HG03064 (cell line): ENCODE measurements at regions not wholly inside any gene's neighbourhood (a gene's known extent, or its start where the extent isn't known, plus 50 kb on each side); places are given as distances from the start of the nearest gene placed in this dataset.

Experiments
- ATAC-seq: cut with Tn5 transposase; IDR thresholded peaks from one replicate; pipeline ENCODE4 v1.9.1; 2021; ENCODE audit warnings: low read depth; ENCODE audit not compliant: unreplicated experiment

DNA sequence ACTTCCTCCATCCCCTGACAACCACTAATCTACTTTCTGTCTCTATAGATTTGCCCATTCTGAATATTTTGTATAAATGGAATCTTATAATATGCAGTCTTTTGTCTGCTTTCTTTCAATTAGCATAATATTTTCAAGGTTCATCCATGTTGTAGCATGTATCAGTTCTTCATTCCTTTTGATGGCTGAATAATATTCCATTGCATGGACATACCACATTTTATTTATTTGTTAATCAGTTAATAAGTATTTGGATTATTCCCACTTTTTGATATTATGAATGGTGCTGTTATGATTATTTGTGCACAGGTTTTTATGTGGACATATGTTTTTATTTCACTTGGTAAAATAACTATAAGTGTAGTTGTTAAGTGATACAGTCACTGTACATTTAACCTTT is 155.1 kb upstream of the WSCD2 start:
- no peak for ATAC-seq

GRCh38 chr12:107976331-107976730 is 152.8 kb upstream of the WSCD2 start:
- no peak for ATAC-seq

DNA sequence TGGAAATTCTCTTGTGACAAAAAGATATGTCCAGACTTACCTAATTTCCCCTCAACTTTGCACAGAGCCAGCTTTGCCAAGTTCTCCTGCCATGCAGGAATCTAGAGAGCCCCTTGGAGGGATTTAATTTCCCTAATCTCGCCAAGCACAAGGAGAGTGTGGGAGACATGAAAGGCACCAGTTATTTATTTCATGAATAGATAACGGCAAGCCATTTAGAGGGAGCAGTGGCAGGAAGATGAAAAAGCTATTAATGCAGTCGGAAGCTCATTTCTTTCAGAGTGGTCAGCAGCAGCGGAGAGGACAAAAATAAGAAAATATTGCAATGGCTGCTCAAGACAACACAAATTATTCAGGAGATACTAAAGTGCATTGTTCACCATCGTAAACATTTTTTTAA is 150.9 kb upstream of the WSCD2 start:
- ATAC-seq, result no peak

DNA sequence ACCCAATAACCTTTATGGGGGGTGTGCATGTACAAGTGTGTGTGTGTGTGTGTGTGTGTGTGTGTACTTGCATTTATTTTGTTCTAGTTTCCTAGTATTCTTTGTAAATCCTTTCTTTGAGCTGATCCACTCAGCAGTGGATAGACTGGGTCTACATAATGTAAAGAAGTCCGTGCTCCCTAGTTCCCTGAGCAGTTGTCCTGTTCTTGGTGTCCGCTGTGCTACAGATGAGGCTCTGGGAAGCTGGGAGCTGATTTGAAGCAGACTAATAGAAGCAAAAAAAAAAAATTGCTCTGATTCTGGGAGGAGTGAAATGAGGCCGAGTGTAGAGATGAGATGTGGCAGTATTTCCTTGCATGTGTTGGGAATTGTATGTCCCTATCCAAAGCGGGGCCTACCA is 150.4 kb upstream of the WSCD2 start:
- no peak for ATAC-seq

DNA sequence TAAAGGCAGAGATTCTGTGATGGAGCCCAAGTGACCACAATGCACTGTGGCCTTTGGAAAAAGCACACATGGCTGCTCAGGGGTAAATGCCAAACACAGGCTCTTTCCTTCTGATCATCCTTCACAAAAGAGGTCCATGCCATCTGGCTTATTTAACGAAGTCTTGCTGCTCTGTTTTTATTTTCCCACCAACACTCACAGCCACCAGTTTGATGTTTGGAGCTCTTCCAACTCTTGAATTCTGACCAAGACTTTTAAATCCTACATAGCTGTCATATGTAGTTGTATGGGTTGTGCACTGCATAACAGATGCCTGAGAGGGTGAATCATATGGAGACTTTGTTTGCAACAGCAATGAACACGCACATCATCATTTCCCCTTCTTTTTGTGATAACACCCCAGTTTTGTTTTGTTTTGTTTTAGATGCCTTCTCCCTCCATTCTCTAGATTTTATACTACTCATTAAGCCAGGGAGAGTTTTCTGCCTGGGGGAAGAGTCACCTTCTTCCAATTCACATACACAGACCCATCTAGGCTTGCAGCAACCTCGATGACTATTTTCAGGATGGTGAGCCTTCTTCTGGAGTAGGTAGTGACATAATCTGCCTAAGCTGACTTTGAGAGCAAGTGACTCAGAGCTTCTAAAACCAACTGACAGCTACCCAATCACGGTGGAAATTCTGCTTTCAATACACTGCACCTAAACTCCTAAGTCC is 145.2 kb upstream of the WSCD2 start:
- no peak for ATAC-seq

GRCh38 chr12:107984973-107985372 is 144.1 kb upstream of the WSCD2 start:
- no peak for ATAC-seq

- no peak for ATAC-seq
Observed at GRCh38 chr12:107986183-107986582, 142.9 kb upstream of the WSCD2 start.

- ATAC-seq, result no peak
Observed at GRCh38 chr12:107990325-107990724, 138.8 kb upstream of the WSCD2 start.

- no peak for ATAC-seq
Observed at GRCh38 chr12:107992029-107992428, 137.1 kb upstream of the WSCD2 start.

- no peak for ATAC-seq
Observed at GRCh38 chr12:107992870-107993451, 136.1 kb upstream of the WSCD2 start.

- ATAC-seq, result no peak
Observed at GRCh38 chr12:107998863-107999262, 130.2 kb upstream of the WSCD2 start.

DNA sequence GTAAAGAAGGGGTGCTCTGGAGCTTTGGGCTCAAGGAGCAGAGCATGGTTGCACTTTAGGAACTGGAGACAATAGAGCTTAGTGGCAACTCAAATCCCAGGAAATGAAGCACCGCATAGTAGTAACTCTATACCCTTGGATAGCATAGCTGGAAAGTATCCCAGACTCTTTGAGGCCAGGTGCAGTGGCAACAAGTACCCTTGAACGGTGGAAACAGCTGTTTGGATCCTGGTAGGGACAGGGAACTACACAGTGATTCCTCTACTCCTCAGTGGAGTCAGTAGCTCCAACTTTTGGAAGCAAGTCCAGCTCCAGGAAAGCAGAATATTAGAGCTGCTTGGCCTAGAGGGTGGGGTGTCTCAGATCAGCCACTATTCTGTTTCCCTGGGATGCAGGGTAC is 129.0 kb upstream of the WSCD2 start:
- no peak for ATAC-seq

DNA sequence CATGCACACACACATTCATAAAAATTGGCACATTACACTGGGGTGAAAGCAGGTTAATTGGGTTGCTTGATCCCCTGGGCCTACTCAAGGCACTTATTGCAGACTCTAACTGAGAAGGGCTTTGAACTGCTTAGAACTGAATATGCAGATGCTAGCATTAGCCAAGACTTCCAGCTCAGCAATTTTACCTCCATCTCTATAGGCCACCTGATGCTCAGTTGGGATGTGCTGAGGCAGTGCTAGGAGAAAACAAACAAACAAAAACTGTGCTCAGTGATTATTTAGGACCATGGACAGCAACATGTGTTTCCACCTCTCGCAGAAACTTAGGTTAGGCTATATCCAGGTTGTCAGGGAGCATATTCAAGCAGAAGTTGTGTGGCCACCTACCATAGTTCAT is 124.8 kb upstream of the WSCD2 start:
- no peak for ATAC-seq

DNA sequence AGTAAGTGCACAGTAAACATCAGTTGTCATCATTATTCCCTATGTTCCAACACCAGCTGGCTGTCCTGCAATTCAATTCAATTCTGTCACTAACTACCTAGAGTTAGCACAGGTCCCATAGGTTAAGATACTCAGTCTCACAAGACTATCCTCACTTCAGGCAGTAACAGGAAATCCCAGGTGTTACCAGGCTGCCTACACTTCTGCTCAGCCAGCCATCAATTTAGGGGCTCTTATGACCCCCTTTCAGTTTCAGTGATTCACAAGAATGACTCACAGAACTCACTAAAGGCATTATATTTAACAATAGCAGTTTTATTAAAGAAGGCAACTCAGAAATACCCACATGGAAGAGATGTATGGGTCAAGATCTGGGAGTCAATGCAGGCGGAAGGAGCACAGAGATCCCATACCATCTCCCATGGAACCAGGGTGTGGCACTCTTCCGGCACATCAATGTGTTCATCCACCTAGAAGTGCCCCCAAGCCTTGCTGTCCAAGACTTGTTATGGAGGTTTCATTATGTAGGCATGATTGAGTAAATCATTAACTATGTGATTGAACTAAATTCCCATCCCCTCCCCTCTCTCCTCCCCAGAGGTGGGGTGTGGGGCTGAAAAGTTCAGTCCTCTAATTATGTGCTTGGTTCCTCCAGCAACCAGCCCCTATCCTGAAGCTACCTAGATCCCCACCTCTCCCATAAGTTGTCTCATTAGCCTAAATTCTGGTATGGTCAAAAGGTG is 120.8 kb upstream of the WSCD2 start:
- no peak for ATAC-seq

GRCh38 chr12:108009442-108010070 is 119.5 kb upstream of the WSCD2 start:
- ATAC-seq, result no peak

DNA sequence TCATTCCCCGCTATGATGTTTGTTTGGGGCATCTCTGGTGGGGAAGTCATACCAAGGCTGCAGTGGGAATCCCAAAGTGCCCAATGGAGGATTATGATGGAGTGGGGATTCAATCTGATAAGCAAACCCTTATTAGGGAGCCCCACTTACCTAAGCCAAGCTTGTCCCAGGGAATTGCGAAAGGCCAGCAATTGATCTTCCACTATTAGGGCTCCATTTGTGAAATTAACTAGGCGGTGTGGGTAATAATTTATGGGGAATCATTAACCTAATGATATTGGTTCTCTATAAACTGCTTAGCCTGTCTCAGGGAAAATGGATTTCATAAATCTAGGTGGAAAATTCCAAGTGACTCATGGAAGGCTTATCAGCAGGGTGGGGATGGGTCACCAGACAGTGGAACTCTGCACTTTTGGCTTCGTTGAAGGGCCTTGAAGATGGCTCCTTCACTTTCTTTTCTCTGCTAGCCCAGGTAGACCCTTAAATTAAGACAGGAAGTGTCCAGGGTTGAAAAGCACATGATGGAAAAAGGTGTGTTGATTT is 113.0 kb upstream of the WSCD2 start:
- no peak for ATAC-seq

DNA sequence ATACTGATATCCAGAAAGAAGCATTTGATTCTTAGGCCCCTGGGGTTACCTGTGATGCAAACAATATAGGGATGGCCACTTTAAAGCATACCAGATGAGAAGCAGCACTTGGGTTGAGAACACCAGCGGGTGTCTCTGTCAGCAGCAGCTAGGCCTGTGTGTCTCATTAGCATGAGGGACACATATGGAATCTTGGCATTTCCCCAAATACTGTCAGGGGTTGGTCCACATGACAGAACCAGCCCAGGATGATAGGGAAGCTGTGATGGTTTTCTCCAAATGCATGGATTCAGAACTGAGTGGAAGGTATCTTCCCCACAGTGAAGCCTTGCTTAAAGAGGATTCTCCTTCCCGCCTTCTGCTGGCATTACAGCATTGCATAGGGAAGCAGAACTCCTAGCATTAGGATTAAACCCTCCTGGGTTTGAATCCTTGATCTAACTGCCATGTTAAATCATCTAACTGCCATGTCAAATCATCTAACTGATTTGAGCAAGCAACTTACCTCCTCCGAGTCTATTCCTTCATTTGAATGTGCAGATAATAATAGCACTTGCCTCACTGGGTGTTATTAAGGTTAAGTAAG is 111.5 kb upstream of the WSCD2 start:
- no peak for ATAC-seq

- ATAC-seq, result no peak
Observed at GRCh38 chr12:108019862-108020261, 109.2 kb upstream of the WSCD2 start.

DNA sequence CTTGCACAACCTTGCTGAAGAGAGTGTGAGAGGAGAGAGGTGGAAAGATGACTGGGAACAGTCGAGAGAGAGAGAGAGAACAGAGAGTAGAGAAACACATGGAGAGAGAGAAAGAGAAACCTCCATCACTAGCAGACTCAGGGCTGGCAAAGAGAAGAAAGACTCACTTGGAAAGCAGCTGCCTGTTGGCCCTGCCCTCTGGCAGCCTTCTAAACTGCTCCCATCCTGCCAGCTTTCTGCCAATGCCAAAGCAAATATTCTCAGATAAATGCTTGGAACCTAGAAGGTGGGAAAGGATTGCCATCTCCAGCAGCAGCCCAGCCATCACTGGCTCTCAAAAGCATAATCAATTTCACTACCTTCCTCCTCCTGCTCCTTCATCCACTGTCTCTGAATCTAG is 107.9 kb upstream of the WSCD2 start:
- ATAC-seq, result no peak

DNA sequence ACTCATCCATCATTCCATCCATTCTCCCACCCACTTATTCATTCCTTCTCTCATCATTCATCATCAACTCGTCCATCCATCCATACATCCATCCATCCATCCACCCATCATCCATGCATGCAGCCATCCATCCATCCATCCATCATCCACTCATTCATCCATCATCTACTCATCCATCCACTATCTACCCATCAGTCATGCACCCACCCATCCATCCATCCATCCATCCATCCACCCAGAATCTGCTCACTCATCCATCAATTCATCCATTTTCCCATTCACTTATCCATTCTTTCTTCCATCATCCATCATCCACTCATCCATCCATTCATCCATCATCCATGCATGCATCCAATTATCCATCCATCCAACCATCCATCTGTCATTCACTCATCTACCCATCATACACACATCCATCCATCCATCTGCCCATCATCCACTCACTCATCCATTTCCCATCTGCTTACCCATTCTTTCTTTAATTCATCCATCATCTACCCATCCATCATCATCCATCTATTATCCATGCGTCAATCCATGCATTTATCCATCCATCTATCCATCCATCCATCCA is 107.1 kb upstream of the WSCD2 start:
- ATAC-seq, result no peak
